Right lung (tissue), 2 donors: ENCODE measurements at regions not wholly inside any gene's neighbourhood (a gene's known extent, or its start where the extent isn't known, plus 50 kb on each side); places are given as distances from the start of the nearest gene placed in this dataset.
"Not testable (repeated sequence)": the region's sequence is repeated elsewhere in the genome, so short reads cannot be mapped to it uniquely, and the experiment has no call there.

Experiments used
- DNase-seq, 2 donors: peaks; one replicate each; pipeline ENCODE4 v3.0.0-alpha.2; 2013

DNA sequence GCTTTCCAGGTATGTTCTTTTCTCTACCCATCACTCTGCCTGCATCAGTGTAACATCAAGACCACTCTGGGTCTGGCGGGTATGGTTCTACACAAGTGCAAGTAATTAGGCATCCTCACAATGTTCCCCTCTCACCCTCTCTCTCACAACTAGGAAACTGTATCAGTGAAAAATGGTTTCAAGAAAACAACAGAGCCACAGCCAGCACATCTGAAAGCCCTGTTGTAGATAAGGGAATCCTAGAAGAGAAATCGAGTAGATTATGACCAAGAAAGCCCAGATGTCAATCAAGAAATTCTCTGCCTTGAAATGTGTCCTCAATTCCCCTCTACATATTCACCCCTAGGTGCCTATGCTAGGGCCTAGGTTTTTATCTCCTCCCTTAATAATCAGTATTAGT lies 281.3 kb upstream of the ANKRD50 start:
- DNase-seq, result no peak

DNA sequence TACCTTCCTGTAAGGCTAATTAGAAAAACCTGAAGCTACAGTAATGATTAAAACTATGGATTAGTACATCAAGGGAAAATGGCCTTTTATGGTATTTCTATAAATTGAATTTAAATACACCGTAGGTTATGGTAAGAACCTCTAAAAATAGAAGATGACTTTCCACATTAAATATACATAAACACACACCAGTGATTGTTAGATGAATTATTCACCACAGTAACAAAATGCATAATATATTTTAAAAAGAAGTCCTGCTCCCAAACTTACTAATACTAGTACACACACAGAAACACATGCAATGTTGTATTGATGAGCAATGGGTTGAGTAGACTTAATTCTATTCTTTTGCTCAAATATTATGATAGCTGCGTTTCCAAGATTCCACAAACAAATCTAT lies 277.9 kb upstream of the ANKRD50 start:
- no peak for DNase-seq

DNA sequence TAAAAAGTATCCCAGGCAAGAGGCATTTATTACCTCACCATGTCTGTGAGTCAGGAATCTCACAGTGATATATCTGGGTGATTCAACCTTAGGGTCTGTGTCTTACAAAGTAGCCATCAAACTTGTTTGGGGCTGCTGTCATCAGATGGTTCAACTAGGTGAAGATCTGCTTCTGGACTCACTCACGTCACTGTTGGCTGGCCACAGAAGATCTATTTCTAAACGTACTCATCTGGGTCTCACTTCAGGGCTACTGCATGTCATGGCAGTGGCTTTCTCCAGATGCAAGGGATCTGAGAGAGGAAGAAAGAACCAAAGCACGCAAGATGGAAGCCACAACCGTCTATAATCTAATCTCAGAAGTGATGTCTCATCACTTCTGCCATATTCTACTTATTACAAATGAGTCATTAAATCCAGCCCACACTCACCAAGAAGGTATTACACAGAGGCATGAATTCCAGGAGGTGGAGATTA lies 267.8 kb upstream of the ANKRD50 start:
- no peak for DNase-seq

DNA sequence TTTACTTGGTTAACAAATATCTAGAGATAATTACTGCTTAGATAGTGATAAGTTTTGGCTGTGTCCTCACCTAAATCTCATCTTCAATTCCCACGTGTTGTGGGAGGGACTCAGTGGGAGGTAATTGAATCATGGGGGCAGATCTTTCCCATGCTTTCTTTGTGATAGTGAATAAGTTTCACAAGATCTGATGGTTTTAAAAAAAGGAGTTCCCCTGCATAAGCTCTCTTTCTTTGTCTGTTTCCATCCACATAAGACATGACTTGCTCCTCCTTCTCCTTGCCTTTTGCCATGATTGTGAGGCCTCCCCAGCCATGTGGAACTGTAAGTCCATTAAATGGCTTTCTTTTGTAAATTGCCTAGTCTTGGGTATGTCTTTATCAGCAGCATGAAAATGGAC lies 266.0 kb upstream of the ANKRD50 start:
- not testable (repeated sequence) for DNase-seq

DNA sequence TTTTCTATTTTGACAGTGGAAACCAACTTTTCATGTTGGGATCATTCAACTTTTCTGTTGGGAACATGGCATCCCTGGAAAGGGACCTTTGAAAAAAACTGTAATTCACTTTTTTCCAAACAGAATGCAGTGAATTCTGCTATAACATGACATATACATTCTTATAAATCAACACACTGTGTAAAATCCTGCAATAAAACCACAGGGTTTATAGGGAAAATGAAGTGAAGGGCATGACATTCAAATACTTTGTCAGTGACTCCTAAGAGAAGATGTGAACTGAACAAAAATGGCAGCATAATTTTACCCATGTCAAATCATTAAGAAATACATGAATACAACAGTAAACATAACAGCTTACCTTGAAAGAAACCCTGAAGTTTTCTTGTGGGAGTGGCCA lies 264.5 kb upstream of the ANKRD50 start:
- DNase-seq, result no peak

DNA sequence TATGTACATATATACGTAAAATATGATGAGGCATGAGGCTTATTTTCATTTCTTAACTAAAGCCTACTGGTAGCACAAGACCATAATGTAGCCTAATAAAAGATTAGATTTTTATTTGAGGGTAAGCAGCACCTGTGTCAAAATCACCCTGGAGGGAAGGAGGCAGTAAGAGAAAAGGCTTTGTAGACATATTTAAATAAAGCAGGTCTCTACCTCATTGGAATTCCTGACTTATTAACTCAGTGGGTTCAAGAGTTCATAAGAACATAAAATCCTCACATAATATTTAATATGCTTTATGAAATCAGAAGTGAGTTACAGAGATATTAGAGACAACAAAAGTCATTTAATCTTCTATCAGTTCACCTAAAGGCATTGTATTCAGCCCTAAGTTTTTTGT lies 261.6 kb upstream of the ANKRD50 start:
- no peak for DNase-seq

DNA sequence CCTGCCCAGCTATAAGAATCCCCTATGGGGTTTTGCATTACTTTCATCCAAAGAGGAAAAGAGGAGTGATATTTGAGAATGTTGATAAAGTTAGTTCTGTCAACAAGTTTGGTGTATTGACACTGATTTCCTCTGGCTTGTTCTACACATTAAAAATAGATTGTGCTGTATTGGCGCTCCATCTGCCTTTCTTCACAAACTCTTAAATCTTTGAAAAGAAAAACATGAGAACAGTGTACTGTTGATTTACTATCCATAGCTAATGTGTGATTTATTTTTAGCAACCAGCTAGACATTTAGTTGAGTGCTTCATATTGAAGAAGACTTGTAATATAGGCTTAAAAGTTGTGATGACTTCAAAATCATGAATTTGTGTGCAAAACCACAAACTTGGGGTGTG lies 261.2 kb upstream of the ANKRD50 start:
- no peak for DNase-seq

DNA sequence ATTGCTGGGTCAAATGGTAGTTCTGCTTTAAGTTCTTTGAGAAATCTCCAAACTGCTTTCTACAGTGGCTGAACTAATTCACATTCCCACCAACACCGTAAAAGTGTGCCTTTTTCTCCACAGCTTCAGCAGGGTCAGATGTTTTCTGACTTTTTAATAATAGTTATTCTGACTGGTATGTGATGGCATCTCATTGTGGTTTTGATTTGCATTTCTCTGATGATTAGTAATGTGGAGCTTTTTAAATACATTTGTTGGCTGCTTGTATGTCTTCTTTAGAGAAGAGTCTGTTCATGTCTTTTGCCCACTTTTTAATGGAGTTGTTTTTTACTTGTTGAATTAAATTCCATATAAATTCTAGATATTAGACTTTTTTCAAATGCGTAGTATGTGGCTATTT lies 257.5 kb upstream of the ANKRD50 start:
- no peak for DNase-seq

DNA sequence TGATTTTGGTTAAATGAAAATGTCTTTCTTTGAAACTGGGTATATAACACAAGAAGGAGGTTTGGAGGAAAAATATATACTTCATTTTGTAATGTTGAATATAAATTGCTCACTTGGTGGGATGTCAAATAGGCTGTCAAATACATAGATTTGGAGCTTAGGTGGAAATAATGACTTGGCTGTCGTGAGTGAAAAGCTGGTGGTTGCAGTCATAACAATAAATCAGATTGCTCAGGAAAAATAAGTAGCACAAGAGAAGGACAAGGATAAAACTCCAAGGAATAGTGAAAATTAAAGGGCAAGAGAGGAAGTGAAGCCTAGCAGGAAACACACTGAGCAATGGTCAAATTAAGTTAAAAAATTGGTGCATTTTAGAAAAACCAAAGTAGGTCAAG lies 253.0 kb upstream of the ANKRD50 start:
- no peak for DNase-seq

DNA sequence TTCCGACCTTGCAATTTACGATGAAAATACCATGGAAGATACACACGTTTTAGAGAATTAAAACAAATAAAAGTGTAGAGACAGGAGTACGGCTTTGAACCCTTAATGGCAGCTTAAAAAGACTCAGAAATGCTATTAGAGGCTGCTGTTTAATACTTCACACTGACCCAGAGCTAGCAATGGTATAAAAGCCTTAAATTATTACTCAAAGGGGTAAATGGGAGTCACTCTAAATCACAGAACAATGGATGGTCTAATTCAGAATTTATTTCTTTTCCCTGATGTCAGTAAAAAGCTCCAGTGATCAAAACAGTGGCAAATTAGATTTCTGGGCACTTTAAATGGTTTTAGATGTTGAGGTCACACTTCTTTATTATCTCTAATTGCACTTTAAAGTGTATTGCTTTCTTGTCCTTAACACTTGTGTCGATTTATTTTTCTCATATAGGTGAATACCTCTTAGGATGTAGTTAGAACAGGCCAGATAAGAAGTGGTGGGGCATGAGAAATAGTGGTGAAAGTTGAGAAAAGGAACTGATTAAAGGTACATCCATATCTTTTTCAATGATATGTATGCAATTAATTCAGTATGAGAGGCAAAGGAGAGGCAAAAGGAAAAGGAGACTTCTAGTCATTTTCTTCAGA lies 252.4 kb upstream of the ANKRD50 start:
- DNase-seq, result no peak

DNA sequence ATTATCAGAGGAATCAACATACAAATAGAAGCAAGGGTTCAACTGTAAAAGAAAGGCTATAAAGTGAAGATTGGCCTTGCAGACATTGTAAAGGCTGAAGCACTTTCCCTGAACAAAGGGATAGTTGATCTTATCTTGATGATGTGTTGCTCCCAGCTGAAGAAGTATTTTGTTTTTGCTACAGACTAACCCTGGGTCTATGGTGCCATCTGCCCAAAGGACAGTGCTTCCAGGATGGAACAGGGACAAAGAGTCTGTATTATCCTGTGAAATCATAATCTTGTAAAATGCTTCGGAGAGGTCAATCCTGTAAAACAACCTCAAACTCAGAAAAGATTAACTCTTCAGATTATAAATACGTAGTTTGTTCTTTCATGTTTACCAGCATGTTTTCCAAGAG lies 251.7 kb upstream of the ANKRD50 start:
- no peak for DNase-seq

DNA sequence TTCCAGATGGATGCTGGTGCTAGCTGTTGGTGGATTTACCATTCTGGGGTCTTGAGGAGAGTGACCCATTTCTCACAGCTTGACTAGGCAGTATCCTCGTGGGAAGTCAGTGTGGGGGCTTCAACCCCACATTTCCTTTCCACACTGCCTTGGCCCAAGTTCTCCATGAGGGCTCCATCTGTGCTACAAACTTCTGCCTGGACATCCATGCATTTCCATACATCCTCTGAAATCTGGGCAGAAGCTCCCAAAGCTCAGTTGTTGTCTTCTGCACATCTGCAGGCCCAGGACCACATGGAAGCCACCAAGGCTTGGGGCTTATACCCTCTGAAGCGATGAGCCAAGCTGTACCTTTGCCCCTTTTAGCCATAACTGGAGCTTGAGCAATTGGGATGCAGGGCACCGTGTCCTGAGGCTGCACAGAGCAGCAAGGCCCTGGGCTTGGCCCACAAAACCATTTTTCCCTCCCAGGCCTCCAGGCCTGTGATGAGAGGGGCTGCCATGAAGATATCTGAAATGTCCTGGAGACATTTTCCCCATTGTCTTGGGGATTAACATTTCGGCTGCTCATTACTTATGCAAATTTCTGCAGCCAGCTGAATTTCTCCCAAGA lies 248.7 kb upstream of the ANKRD50 start:
- no peak for DNase-seq

DNA sequence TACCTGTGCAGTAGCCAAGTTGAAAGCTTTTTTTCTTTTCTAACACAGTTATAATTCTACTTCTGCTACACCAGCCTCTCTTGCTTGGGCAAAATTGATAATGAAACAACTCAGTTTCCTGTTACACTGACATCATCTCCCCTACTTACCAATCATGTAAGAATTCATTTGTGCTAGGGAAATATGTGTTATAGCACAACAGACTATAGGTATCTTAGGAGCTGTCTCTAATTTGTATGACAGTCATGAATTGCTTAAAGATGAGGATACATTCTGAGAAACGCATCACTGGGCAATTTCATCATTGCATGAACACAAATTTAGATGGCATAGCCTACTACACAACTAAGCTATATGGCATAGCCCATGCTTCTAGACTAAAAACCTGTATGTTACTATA lies 246.3 kb upstream of the ANKRD50 start:
- DNase-seq, result no peak

DNA sequence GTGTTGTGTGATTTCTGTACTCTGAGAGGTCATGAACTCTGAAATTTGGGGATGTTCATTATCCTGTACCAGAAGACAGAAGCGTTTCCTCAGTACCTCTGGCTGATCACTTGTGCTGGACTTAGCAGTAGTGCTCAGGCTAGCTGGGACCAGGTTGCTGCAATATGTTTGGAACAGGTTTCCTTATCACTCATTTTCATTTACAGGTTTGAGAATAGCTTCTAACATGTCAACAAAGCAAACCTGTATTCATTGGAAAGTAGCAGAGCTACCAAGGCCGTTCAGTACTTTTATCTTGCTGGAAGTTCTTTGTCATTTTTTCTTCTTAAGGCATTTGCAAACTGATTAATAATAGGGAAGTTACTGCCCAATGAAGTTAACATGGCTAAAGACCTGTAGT lies 242.9 kb upstream of the ANKRD50 start:
- DNase-seq, result no peak

DNA sequence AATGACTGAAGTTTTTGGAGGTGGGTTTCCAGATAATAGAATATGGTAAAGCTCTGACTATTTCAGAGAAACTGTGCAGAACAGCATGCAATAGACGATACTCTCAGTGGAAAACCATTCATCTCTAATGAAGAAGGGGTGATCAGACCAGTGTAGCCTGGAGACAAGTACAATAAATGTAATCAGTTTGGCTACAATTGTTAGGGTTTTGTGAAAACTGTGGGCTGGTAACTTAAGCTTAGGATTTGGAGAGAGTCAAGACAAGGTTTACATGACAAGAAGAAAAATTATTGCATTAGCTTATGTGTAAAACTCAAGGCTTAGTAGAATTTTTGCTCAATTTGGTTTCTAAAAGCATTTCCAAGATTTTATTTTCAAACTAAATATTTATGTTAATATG lies 241.5 kb upstream of the ANKRD50 start:
- no peak for DNase-seq

DNA sequence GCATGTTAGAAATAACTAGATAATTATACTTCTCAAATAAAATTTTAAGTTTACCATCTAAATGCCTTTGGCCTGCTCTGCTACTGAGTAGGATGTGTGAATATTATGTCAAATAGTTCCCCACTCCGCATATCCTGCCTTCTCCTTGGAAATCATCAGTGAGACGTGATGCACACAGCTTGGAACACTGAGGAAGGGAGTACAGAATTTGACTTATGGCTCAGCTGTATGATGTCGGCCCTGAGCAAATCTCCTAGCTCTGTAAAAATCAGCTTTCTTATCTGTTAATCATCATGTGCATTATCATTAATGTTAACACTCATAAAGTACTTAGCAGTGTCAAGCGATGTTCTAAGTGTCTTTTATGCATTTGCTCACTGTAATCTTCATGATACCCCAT lies 241.0 kb upstream of the ANKRD50 start:
- DNase-seq, result no peak

DNA sequence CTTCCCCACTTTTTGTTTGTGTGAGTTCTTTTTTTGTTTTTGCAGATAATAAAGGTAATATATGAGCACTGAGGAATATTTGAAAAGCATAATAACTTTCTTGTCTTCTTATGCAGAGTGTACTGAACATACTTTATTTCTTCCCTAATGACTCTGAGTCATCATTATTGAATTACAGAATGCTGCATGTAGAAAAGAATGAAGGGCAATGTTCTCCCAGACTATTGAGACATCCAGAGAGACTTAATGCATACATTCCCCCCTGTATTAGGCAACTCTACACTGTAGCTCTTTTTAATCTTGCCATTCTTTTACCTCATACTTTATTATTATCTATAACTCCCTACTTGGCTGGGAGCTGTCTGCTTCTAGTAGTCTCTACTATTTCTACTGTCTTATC lies 240.5 kb upstream of the ANKRD50 start:
- DNase-seq, result no peak

DNA sequence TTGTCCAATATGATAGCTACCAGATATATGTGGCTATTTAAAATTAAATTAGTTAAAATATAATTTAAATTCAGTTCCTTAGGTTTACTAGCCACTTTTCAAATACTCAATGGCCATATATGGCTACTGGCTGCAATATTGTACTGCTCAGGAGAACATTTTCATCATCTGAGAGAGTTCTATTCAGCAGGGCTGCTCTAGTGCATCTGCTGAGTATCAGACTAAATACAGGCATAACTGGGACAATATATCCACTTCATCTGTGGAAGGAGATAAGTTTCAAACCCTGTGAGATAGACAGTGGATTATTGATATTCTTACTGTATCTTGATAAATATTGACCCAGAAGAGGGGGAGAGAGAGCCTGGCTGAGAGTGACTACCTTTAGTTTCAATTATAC lies 240.1 kb upstream of the ANKRD50 start:
- no peak for DNase-seq

DNA sequence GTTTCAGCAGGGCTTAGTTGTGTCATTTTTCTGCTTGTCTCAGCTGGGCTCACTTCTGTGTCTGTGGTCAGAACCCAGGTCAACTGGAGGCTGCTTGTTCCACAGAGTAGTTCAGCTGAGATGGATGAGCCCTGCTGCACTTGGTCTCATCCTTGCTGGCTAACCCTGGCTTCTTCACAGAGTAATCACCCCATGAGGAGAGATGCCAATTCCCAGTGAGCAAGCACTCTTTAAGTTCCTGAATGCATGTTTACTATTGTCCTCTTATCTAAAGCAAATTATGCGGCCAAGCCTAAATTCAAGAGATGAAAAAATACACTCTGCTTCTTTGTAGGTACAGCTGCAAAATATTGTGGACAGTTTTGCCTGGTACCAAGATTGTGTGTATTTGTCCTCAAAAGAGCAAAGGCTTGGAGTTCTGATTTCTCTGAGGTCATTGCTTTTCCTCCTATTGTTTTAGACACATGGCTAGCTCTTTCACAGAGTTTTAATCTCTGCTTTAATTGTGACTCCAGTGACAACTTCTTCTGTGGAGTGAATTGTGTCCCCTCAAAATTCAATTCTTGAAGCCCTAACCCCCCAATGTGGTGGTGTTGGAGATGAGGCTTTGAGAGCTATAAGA lies 236.6 kb upstream of the ANKRD50 start:
- DNase-seq, result no peak

DNA sequence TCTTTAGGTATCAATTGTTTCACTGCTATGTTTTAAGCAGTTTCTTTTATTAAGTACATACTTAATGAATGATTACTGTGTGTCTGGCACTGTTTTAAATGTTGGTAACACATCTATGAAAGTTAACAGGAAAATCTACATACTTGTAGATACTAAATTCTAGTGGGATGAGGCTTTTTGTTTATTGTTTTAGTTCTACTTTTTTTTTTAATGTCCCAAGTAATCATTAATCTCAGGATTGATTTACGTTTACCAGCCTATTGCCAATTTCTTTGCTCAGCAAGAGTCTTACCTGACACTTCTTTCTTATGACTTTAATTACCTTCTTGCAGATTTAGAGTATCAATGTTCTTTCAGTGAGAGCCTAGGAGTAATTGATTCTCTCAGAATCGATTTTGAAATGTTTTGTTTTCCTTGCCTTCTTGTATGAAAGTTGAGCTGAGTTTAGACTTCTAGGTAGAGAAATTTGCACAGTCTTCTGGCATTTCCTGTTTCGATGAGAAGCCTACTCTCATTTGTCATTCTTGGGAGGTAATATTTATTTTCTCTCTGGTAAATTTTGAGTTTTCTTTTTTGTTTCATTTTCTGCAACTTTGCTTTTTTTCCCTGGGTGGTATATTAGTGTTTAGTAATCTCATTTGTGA lies 235.2 kb upstream of the ANKRD50 start:
- DNase-seq, result no peak

DNA sequence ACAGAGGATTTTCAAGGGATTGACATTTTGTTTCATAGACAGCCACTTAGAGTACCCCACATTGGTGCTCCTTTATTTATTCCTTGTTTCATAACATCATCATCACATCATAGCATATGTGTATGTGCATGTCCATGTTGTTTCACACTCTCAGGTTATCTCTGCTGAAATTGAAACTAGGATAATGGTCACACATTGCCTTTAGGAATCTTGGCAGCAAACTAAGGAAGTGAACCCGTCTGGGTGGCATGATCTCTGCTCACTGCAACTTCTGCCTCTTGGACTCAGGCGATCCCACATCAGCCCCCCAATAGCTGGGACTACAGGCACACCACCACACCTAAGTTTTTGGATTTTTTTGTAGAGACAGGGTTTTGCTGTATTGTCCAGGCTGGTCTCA lies 234.2 kb upstream of the ANKRD50 start:
- no peak for DNase-seq

DNA sequence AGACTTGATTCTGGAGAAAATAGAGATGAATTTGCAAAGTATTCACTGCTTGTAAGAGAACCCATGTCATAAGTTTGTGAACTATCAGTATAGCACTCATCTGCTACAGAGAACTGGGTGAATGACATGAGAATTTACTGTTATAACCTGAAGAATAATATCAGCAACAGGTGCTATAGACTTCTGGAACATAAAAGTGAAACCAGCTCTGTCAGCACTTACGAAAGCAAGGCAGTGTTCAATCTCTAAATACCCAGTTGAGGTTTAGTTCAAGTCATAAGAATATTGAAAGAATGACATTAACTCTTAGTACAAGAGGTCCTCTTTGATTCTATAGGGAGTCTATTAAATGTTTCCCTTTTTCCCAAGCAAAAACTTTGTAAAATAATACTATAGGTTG lies 232.9 kb upstream of the ANKRD50 start:
- no peak for DNase-seq

DNA sequence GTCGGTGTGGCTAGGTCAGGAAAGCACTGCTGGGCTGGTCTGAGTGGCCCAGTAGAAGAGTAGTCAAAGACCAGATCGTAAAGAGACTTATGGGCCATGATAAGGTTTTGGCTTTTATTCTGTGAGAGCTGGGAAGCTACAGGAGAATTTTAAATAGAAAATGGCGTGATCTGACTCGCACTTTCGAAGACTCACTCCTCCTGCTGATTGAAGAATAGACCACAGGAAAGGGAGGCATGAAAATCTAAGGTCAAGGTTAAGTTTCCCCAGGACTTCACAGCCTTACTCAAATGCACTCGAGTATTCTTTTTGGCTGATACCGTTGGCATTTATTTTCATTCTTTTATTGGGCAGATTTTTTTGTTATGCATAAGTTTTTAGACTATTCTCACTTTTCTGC lies 231.4 kb upstream of the ANKRD50 start:
- DNase-seq, result no peak
